GM23248 (cell line): ENCODE measurements at regions not wholly inside any gene's neighbourhood (a gene's known extent, or its start where the extent isn't known, plus 50 kb on each side); places are given as distances from the start of the nearest gene placed in this dataset.

ENCODE experiments used
- EZH2 ChIP-seq: fragments of 200-600 bp; sonication (generic); IDR thresholded peaks from 2 replicates; pipeline ENCODE4 v1.6.1; 2018; ENCODE audit warnings: antibody characterized with exemption, mild to moderate bottlenecking; ENCODE audit not compliant: insufficient read depth, poor library complexity, severe bottlenecking
- EZH2phosphoT487 ChIP-seq: fragments of 200-600 bp; sonication (generic); IDR thresholded peaks from 2 replicates; pipeline ENCODE4 v1.6.1; 2018; ENCODE audit warnings: antibody characterized with exemption, moderate library complexity, mild to moderate bottlenecking, low read depth; ENCODE audit not compliant: insufficient read depth

GRCh38 chr6:62441182-62441581, 155.2 kb upstream of the KHDRBS2 start:
- TF ChIP-seq EZH2 (no peak), EZH2phosphoT487 (no peak)
